HCT116 (cell line): ENCODE measurements at regions not wholly inside any gene's neighbourhood (a gene's known extent, or its start where the extent isn't known, plus 50 kb on each side); places are given as distances from the start of the nearest gene placed in this dataset.

Experiments used
- CEBPB ChIP-seq: IDR thresholded peaks from 2 replicates; pipeline ENCODE4 v1.6.1; 2012; ENCODE audit warnings: low read depth
- POLR2A ChIP-seq: IDR thresholded peaks from 2 replicates; pipeline ENCODE4 v1.7.0; 2011; ENCODE audit warnings: borderline replicate concordance; ENCODE audit not compliant: insufficient read depth, insufficient read length; ENCODE audit errors: extremely low read depth
- RAD21 ChIP-seq: IDR thresholded peaks from 2 replicates; pipeline ENCODE4 v1.6.1; 2012; ENCODE audit warnings: low read depth, mild to moderate bottlenecking
- SP1 ChIP-seq: IDR thresholded peaks from 2 replicates; pipeline ENCODE4 v1.6.1; 2012; ENCODE audit warnings: low read depth
- ZNF274 ChIP-seq: fragments of 200-500 bp; sonication (Bioruptor generic); IDR thresholded peaks from 2 replicates; pipeline ENCODE4 v1.6.1; 2014; ENCODE audit warnings: mild to moderate bottlenecking, low read depth, low read length, inconsistent platforms
- TF ChIP-seq, protein P1 (sequence below), 3 experiments: fragments of 200-600 bp in 1 of 3; sonication (generic) in 1 of 3; IDR thresholded peaks in 2 of 3; conservative IDR thresholded peaks in 1 of 3; 2 replicates each; pipeline ENCODE4 v1.5.1; 2012 to 2017; ENCODE audit warnings: low read depth in 2 of 3, low read length in 2 of 3, antibody characterized with exemption in 1 of 3, borderline replicate concordance in 1 of 3, control low read depth in 1 of 3, mild to moderate bottlenecking in 1 of 3, mixed read lengths in 1 of 3, mixed run types in 1 of 3, moderate library complexity in 1 of 3; ENCODE audit not compliant: insufficient read depth in 1 of 3
- TF ChIP-seq, protein P2 (sequence below): IDR thresholded peaks from 2 replicates; pipeline ENCODE4 v1.6.1; 2012; ENCODE audit warnings: low read depth
- TF ChIP-seq, protein P3 (sequence below): IDR thresholded peaks from 2 replicates; pipeline ENCODE4 v1.6.1; 2011; ENCODE audit warnings: mild to moderate bottlenecking, low read length, moderate library complexity; ENCODE audit not compliant: insufficient replicate concordance; ENCODE audit errors: extremely low read depth

DNA sequence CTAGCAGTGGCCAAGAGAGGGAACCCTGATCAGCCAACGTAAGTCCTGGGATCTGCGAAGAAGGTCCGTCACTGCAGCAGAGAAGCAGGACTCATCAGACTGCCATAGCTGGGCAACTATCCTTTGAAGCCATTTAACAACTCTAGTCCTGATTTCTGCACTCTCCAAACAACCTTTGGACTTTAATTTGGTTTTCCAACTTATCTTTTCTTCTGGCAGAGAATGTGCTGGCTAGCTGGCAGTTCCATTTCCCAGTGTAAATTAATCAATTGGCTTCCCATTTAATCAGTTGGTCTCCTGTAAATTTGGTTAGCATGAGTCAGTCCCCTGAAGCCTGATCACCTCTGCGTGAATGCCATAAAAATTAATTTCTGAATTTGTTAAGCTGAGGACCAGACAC is 153.7 kb upstream of the GPR101 start:
- TF ChIP-seq, protein P1, sequence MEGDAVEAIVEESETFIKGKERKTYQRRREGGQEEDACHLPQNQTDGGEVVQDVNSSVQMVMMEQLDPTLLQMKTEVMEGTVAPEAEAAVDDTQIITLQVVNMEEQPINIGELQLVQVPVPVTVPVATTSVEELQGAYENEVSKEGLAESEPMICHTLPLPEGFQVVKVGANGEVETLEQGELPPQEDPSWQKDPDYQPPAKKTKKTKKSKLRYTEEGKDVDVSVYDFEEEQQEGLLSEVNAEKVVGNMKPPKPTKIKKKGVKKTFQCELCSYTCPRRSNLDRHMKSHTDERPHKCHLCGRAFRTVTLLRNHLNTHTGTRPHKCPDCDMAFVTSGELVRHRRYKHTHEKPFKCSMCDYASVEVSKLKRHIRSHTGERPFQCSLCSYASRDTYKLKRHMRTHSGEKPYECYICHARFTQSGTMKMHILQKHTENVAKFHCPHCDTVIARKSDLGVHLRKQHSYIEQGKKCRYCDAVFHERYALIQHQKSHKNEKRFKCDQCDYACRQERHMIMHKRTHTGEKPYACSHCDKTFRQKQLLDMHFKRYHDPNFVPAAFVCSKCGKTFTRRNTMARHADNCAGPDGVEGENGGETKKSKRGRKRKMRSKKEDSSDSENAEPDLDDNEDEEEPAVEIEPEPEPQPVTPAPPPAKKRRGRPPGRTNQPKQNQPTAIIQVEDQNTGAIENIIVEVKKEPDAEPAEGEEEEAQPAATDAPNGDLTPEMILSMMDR (IDR thresholded peaks at IDR 0.05 in 2 of 3, conservative IDR thresholded peaks at IDR 0.05 in 1 of 3; ENCODE audit: borderline replicate concordance in 1 of 3, insufficient read depth in 1 of 3, low read depth in 2 of 3, low read length in 2 of 3) = no peak
- TF ChIP-seq POLR2A (no peak), CEBPB (no peak), SP1 (no peak), RAD21 (no peak), ZNF274 (no peak)
- TF ChIP-seq, protein P2, sequence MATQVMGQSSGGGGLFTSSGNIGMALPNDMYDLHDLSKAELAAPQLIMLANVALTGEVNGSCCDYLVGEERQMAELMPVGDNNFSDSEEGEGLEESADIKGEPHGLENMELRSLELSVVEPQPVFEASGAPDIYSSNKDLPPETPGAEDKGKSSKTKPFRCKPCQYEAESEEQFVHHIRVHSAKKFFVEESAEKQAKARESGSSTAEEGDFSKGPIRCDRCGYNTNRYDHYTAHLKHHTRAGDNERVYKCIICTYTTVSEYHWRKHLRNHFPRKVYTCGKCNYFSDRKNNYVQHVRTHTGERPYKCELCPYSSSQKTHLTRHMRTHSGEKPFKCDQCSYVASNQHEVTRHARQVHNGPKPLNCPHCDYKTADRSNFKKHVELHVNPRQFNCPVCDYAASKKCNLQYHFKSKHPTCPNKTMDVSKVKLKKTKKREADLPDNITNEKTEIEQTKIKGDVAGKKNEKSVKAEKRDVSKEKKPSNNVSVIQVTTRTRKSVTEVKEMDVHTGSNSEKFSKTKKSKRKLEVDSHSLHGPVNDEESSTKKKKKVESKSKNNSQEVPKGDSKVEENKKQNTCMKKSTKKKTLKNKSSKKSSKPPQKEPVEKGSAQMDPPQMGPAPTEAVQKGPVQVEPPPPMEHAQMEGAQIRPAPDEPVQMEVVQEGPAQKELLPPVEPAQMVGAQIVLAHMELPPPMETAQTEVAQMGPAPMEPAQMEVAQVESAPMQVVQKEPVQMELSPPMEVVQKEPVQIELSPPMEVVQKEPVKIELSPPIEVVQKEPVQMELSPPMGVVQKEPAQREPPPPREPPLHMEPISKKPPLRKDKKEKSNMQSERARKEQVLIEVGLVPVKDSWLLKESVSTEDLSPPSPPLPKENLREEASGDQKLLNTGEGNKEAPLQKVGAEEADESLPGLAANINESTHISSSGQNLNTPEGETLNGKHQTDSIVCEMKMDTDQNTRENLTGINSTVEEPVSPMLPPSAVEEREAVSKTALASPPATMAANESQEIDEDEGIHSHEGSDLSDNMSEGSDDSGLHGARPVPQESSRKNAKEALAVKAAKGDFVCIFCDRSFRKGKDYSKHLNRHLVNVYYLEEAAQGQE = no peak
- TF ChIP-seq, protein P3, sequence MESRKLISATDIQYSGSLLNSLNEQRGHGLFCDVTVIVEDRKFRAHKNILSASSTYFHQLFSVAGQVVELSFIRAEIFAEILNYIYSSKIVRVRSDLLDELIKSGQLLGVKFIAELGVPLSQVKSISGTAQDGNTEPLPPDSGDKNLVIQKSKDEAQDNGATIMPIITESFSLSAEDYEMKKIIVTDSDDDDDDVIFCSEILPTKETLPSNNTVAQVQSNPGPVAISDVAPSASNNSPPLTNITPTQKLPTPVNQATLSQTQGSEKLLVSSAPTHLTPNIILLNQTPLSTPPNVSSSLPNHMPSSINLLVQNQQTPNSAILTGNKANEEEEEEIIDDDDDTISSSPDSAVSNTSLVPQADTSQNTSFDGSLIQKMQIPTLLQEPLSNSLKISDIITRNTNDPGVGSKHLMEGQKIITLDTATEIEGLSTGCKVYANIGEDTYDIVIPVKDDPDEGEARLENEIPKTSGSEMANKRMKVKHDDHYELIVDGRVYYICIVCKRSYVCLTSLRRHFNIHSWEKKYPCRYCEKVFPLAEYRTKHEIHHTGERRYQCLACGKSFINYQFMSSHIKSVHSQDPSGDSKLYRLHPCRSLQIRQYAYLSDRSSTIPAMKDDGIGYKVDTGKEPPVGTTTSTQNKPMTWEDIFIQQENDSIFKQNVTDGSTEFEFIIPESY = no peak
